ENCODE measurements at regions not wholly inside any gene's neighbourhood (a gene's known extent, or its start where the extent isn't known, plus 50 kb on each side); places are given as distances from the start of the nearest gene placed in this dataset.

DNA sequence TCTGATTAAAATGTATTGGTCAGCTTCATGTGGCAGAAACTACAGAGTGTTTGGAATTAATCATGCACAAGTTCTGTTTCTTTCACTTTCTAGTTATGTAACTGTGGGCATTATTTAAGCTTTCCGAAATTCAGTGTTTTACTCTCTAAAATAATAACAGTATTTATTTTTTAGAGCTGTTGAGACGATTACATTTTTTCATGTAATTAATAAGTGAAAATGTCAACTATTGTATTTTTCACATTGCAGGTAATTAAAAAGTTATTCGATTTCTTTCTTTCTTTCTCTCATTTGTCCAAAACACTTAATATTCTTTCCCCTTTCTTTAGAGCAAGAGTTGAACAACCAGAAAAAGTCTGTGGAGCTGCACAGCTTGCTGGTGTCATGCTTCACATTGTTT, 559.4 kb upstream of the PCDH20 start:
- POLR2A ChIA-PET (ENCODE audit: unreplicated experiment), result no interaction called here
- intact Hi-C loops (cut with micrococcal nuclease) (no loop called here), dilution Hi-C loops (cut with HindIII; ENCODE audit: low sequenced_read_pairs, unreplicated experiment) (no loop called here), in situ Hi-C loops (cut with MboI; ENCODE audit: low sequenced_read_pairs) (no loop called here)
- H3K4me3 ChIP-seq (ENCODE audit: insufficient read depth, low read depth, low read length), result no peak overlapping the region
- no peaks in the 10 kb centered on the region for H3K9me1 ChIP-seq (ENCODE audit: insufficient read depth, low read length)
- H3K9me3 ChIP-seq (ENCODE audit: control insufficient read depth, insufficient read depth, low read length), result peaks cover 2% of the 10 kb centered on the region; the same call in 1 of the 2 replicates
- H4K91ac ChIP-seq (ENCODE audit: insufficient read depth, low read depth, low read length), result no peak overlapping the region
- no peak overlapping the region for H3K23ac ChIP-seq (ENCODE audit: low read depth, low read length)
- no peak overlapping the region for H2BK15ac ChIP-seq (ENCODE audit: low read depth, low read length)
- H3K9ac ChIP-seq (ENCODE audit: low read depth, low read length), result no peak overlapping the region
- no peak overlapping the region for H3K14ac ChIP-seq (replicated peaks; ENCODE audit: low read depth, low read length)
- H2BK5ac ChIP-seq (ENCODE audit: low read depth, low read length, poor library complexity, severe bottlenecking), result no peak overlapping the region
- TF ChIP-seq, protein P1, sequence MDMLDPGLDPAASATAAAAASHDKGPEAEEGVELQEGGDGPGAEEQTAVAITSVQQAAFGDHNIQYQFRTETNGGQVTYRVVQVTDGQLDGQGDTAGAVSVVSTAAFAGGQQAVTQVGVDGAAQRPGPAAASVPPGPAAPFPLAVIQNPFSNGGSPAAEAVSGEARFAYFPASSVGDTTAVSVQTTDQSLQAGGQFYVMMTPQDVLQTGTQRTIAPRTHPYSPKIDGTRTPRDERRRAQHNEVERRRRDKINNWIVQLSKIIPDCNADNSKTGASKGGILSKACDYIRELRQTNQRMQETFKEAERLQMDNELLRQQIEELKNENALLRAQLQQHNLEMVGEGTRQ (IDR thresholded peaks at IDR 0.05; ENCODE audit: low read depth, low read length), result no peak
- TF ChIP-seq CEBPB (IDR thresholded peaks at IDR 0.05; ENCODE audit: low read depth, low read length), result no peak
- no peak for TF ChIP-seq MAFK (IDR thresholded peaks at IDR 0.05; ENCODE audit: low read depth, low read length)
- TF ChIP-seq NFE2L2 (IDR thresholded peaks at IDR 0.05; ENCODE audit: low read depth, low read length), result no peak
- TF ChIP-seq SMC3 (IDR thresholded peaks at IDR 0.05; ENCODE audit: low read depth, low read length), result no peak
- TF ChIP-seq RAD21 (IDR thresholded peaks at IDR 0.05; ENCODE audit: low read length), result no peak
- TF ChIP-seq, protein P2, sequence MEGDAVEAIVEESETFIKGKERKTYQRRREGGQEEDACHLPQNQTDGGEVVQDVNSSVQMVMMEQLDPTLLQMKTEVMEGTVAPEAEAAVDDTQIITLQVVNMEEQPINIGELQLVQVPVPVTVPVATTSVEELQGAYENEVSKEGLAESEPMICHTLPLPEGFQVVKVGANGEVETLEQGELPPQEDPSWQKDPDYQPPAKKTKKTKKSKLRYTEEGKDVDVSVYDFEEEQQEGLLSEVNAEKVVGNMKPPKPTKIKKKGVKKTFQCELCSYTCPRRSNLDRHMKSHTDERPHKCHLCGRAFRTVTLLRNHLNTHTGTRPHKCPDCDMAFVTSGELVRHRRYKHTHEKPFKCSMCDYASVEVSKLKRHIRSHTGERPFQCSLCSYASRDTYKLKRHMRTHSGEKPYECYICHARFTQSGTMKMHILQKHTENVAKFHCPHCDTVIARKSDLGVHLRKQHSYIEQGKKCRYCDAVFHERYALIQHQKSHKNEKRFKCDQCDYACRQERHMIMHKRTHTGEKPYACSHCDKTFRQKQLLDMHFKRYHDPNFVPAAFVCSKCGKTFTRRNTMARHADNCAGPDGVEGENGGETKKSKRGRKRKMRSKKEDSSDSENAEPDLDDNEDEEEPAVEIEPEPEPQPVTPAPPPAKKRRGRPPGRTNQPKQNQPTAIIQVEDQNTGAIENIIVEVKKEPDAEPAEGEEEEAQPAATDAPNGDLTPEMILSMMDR (conservative IDR thresholded peaks at IDR 0.05; ENCODE audit: low read depth, low read length), result no peak
- no peak for TF ChIP-seq MXI1 (IDR thresholded peaks at IDR 0.05; ENCODE audit: borderline replicate concordance, low read depth, low read length)
- no peak for TF ChIP-seq POLR2A (IDR thresholded peaks at IDR 0.05; ENCODE audit: low read depth, low read length)
- TF ChIP-seq CHD1 (IDR thresholded peaks at IDR 0.05; ENCODE audit: low read depth, low read length), result no peak
- TF ChIP-seq BHLHE40 (IDR thresholded peaks at IDR 0.05; ENCODE audit: low read depth, low read length), result no peak
- TF ChIP-seq RFX5 (IDR thresholded peaks at IDR 0.05; ENCODE audit: low read depth, low read length), result no peak
- no peak for TF ChIP-seq RCOR1 (IDR thresholded peaks at IDR 0.05; ENCODE audit: insufficient replicate concordance, low read length)
- TF ChIP-seq, protein P3, sequence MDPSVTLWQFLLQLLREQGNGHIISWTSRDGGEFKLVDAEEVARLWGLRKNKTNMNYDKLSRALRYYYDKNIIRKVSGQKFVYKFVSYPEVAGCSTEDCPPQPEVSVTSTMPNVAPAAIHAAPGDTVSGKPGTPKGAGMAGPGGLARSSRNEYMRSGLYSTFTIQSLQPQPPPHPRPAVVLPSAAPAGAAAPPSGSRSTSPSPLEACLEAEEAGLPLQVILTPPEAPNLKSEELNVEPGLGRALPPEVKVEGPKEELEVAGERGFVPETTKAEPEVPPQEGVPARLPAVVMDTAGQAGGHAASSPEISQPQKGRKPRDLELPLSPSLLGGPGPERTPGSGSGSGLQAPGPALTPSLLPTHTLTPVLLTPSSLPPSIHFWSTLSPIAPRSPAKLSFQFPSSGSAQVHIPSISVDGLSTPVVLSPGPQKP (IDR thresholded peaks at IDR 0.05; ENCODE audit: borderline replicate concordance, low read depth, low read length), result no peak
- no peak for TF ChIP-seq FOS (IDR thresholded peaks at IDR 0.05; ENCODE audit: low read depth, low read length)
- no peak for TF ChIP-seq MAZ (IDR thresholded peaks at IDR 0.05; ENCODE audit: borderline replicate concordance, low read depth, low read length)
- no TSS peak for BruUV-seq (replicated peaks)
- no peak overlapping the region for H2AK9ac ChIP-seq (replicated peaks; ENCODE audit: low read depth, low read length, poor library complexity)
- H4K20me1 ChIP-seq (ENCODE audit: insufficient read depth, low read length), result no peaks in the 10 kb centered on the region
- H3K27me3 ChIP-seq (ENCODE audit: control insufficient read depth, insufficient read depth, low read length), result no peaks in the 10 kb centered on the region
- no peak overlapping the region for H3K56ac ChIP-seq (ENCODE audit: extremely low read depth, insufficient read depth, low read length)
- H4K5ac ChIP-seq (ENCODE audit: low read depth, low read length), result no peak overlapping the region
- H3K4ac ChIP-seq (ENCODE audit: low read depth, low read length), result no peak overlapping the region
- no peak overlapping the region for H3K27ac ChIP-seq (ENCODE audit: insufficient read depth, low read length)
- H2BK120ac ChIP-seq (ENCODE audit: low read depth, low read length), result no peak overlapping the region
- no peak overlapping the region for H2AFZ ChIP-seq (replicated peaks; ENCODE audit: low read length, poor library complexity)
- H3K18ac ChIP-seq (ENCODE audit: low read depth, low read length), result no peak overlapping the region
- no peak overlapping the region for H3K4me2 ChIP-seq (ENCODE audit: low read depth, low read length)
- H3K36me3 ChIP-seq (ENCODE audit: control insufficient read depth, insufficient read depth, low read length), result no peaks in the 10 kb centered on the region
- CTCF ChIA-PET, result no interaction called here
- no peak overlapping the region for H4K8ac ChIP-seq (ENCODE audit: low read depth in 2 of 2, low read length in 2 of 2)
- ATAC-seq (ENCODE audit: low read depth), result no peak
- H2AK5ac ChIP-seq (ENCODE audit: low read depth, low read length), result no peak overlapping the region
- H2BK20ac ChIP-seq (ENCODE audit: low read depth, low read length), result no peak overlapping the region
- no peaks in the 10 kb centered on the region for H3K4me1 ChIP-seq (ENCODE audit: control insufficient read depth, insufficient read depth, low read length)
- H3K79me1 ChIP-seq (ENCODE audit: low read depth in 1 of 2, low read length in 2 of 2), result no peaks in the 10 kb centered on the region
- no peak for DNase-seq
- WGBS, 2 experiments (ENCODE audit: extremely low coverage in 2 of 2, insufficient read length in 1 of 2), result no CpG with 5 or more reads among the region's 3 CpGs
